ENCODE measurements at regions not wholly inside any gene's neighbourhood (a gene's known extent, or its start where the extent isn't known, plus 50 kb on each side); places are given as distances from the start of the nearest gene placed in this dataset.
A peak's percentile ranks its signal among the peaks of the same experiment; 100 is the strongest.

DNA sequence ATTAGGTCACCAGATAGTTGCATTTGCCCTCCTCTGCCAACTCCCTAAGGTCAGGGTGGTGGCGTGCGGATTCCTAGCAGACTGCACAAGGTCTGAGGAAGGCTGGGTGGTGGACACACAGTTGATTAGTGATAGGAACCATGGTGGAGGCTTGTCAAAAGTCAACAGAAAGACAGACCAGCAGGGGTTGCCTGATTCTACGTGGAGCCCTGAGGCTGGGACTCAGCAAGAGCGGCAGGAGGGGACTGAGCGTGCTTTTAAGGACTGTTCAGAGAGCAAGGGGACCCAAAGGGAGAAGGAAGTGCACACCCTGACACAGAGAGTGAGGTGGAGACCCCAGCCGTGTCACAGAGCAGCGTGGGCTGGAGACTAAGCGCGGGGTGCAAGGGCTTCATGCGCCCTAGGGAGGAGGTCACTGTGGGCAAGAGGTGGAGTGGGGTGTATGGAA lies 513.2 kb downstream of the RNF144A start:
- Mint-ChIP-seq H3K27ac (peak overlapping the region; percentile 99), H3K4me1 (ENCODE audit: low read depth) (peaks cover 63% of the 10 kb centered on the region), H3K36me3 (ENCODE audit: low read depth) (peaks cover 43% of the 10 kb centered on the region), H3K4me3 (peak overlapping the region; percentile 88), H3K27me3 (no peaks in the 10 kb centered on the region), H3K9me3 (peaks cover 26% of the 10 kb centered on the region)
- ChIA-PET POLR2A (interaction anchor here (0.7 to 5.1 kb wide), 18 partner anchors 11 to 395 kb away, joined by 3 to 70 read pairs (median 6); no protein-coding TSS in a partner anchor), CTCF (interaction anchor here (1.0 to 3.6 kb wide), 4 partner anchors 12 to 295 kb away, joined by 3 to 23 read pairs (median 4); no protein-coding TSS in a partner anchor)
- TF ChIP-seq, protein P1, sequence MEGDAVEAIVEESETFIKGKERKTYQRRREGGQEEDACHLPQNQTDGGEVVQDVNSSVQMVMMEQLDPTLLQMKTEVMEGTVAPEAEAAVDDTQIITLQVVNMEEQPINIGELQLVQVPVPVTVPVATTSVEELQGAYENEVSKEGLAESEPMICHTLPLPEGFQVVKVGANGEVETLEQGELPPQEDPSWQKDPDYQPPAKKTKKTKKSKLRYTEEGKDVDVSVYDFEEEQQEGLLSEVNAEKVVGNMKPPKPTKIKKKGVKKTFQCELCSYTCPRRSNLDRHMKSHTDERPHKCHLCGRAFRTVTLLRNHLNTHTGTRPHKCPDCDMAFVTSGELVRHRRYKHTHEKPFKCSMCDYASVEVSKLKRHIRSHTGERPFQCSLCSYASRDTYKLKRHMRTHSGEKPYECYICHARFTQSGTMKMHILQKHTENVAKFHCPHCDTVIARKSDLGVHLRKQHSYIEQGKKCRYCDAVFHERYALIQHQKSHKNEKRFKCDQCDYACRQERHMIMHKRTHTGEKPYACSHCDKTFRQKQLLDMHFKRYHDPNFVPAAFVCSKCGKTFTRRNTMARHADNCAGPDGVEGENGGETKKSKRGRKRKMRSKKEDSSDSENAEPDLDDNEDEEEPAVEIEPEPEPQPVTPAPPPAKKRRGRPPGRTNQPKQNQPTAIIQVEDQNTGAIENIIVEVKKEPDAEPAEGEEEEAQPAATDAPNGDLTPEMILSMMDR (IDR thresholded peaks at IDR 0.05) = no peak
- intact Hi-C loops (cut with micrococcal nuclease) = loop anchor here (2.0 to 10.0 kb wide), 2 partner anchors 94 to 136 kb away; no protein-coding TSS in a partner anchor
- ATAC-seq (peak; percentile 38), DNase-seq (peak; percentile 55)

DNA sequence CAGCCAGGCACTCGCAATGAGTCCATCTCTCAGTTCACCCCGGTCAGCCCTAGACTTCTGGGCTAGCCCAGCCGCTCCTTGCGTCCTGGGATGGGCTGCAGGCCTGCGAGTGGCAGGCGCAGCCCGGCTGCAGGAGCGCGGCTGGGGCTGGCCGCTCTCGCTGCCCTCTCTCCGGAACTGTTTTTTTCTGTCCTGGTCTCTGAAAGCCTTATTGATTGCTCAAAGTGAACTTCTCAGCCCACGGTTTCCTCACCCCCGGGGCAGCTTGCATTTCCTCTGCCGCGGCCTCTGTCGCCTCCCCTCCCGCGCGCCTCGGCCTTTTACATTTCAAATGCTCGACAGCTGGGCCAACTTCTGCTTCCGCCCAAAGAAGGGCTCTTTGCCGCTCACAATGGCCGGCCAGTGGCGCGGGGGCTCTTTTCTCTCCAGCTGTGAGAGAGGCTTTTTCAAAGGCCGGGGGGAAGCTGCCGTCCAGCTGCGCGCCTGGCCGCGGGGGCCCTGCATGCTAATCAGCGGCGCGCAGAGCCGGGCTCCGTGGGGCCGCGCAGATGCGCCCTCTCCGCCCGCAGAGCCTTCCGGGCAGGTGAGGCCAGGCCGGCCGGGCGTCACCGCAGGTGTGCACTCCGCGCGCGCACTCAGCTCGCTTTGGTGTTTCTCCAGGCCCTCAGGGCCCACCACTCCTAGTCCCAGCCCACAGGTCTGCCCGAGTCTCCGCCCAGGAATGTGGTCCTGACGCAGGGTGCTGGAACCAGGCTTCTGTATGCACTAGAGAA lies 513.8 kb downstream of the RNF144A start:
- ChIA-PET POLR2A (interaction anchor here (0.7 to 5.1 kb wide), 13 partner anchors 10 to 1254 kb away, joined by 3 to 70 read pairs (median 6); no protein-coding TSS in a partner anchor), CTCF (interaction anchor here (1.0 to 1.2 kb wide), 2 partner anchors 137 to 294 kb away, joined by 3 to 4 read pairs; no protein-coding TSS in a partner anchor)
- peak; percentile 56 for ATAC-seq
- H3K27ac Mint-ChIP-seq = peak overlapping the region; percentile 99
- peak; percentile 87 for DNase-seq
- peaks cover 49% of the 10 kb centered on the region for H3K36me3 Mint-ChIP-seq (ENCODE audit: low read depth)
- H3K9me3 Mint-ChIP-seq = peaks cover 26% of the 10 kb centered on the region
- H3K4me3 Mint-ChIP-seq = peak overlapping the region; percentile 88
- intact Hi-C loops (cut with micrococcal nuclease) = loop anchor here (2.0 to 10.0 kb wide), 2 partner anchors 94 to 136 kb away; no protein-coding TSS in a partner anchor
- TF ChIP-seq, protein P1 (IDR thresholded peaks at IDR 0.05) = no peak
- no peaks in the 10 kb centered on the region for H3K27me3 Mint-ChIP-seq
- H3K4me1 Mint-ChIP-seq (ENCODE audit: low read depth) = peaks cover 69% of the 10 kb centered on the region

DNA sequence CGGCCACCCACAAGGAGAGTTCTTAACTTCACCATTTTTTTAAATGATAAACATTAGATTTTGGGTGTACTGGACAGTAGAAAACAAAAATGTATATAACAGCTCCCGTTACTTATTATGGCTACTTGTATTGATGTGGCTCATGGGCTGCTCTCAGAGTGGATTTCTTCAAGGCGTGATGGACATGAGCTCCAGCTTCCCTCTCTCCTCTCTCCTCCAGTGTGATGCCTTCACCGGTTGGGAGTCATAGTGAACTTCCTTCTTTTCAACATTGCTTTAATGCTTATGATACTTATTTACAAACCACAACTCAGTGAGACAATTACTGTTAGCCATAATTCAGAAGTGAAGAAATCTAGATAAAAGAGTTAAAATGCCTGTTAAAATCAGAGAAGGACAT lies 515.2 kb downstream of the RNF144A start:
- Mint-ChIP-seq H3K27me3 (no peaks in the 10 kb centered on the region), H3K27ac (peak overlapping the region; percentile 99), H3K4me1 (ENCODE audit: low read depth) (peaks cover 79% of the 10 kb centered on the region), H3K36me3 (ENCODE audit: low read depth) (peaks cover 56% of the 10 kb centered on the region), H3K9me3 (peaks cover 26% of the 10 kb centered on the region), H3K4me3 (peak overlapping the region; percentile 34)
- CTCF ChIA-PET = interaction anchor here (2.0 kb wide), 1 partner anchor 10 kb away, joined by 4 read pairs; no protein-coding TSS in a partner anchor
- TF ChIP-seq, protein P1 (IDR thresholded peaks at IDR 0.05) = no peak
- no peak for DNase-seq
- no peak for ATAC-seq
- intact Hi-C loops (cut with micrococcal nuclease) = loop anchor here (10.0 kb wide), 1 partner anchor 92 kb away; no protein-coding TSS in a partner anchor
- POLR2A ChIA-PET = interaction anchor here (0.6 to 12.0 kb wide), 3 partner anchors 19 to 183 kb away, joined by 3 to 128 read pairs (median 4); no protein-coding TSS in a partner anchor

DNA sequence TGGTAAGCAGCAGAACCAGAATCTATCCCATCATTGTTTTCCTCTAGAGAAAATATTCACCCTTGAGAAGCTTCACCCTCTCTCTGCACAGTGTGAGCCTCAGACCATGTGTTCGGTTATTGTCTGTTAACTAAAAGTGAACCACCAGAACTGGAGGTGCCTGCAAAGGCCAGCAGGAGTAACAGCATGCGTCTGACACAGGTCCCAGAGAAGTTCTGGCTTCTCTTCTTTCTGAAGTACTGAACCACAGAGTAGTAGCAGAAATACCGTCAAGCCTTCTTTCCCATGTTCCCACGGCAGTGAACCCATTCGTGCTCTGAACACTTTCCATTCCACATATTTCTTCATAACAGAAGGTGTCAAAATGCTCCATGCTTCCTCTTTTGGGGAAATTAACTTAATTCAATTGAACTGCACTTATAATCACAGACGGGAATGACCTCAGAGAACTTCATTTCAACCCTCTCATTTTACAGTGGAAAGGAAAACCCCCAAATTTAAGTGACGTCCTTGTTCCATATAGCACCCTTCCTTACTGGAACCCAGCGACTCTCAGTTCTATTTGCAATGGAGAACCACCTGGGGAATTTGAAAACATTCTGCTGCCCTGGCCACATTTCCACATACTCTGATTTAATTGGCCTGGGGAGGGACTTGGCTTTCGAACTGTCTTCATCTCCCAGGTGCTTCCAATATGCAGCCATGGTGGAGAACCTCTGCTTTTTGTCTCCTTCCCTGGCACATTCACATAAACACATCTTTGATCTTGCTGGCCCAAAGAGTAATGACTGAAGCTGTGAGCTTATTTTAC lies 519.1 kb downstream of the RNF144A start:
- Mint-ChIP-seq H3K4me3 (no peak overlapping the region), H3K27ac (peak overlapping the region; percentile 93), H3K9me3 (peaks cover 42% of the 10 kb centered on the region), H3K27me3 (no peaks in the 10 kb centered on the region), H3K36me3 (ENCODE audit: low read depth) (peaks cover 65% of the 10 kb centered on the region), H3K4me1 (ENCODE audit: low read depth) (peaks cover 81% of the 10 kb centered on the region)
- intact Hi-C loops (cut with micrococcal nuclease) = loop anchor here (2.0 to 10.0 kb wide), 3 partner anchors 14 to 291 kb away; no protein-coding TSS in a partner anchor
- DNase-seq = no peak
- peak; percentile 21 for ATAC-seq
- ChIA-PET CTCF (interaction anchor here (0.9 to 1.7 kb wide), 3 partner anchors 9 to 106 kb away, joined by 3 to 5 read pairs (median 3); no protein-coding TSS in a partner anchor), POLR2A (interaction anchor here (0.9 to 12.0 kb wide), 7 partner anchors 7 to 295 kb away, joined by 3 to 128 read pairs (median 28); no protein-coding TSS in a partner anchor)
- TF ChIP-seq, protein P1 (IDR thresholded peaks at IDR 0.05) = no peak
